Endothelial cell (in vitro differentiated cells): ENCODE measurements at regions not wholly inside any gene's neighbourhood (a gene's known extent, or its start where the extent isn't known, plus 50 kb on each side); places are given as distances from the start of the nearest gene placed in this dataset.

ENCODE experiments used
- DNase-seq: peaks from one replicate; pipeline ENCODE4 v3.0.0; 2021; ENCODE audit warnings: low spot score
- H3K27ac Mint-ChIP-seq: one replicate; pipeline ENCODE4 v1.8.0; 2021; ENCODE audit warnings: mixed read lengths, inconsistent platforms; ENCODE audit not compliant: unreplicated experiment
- H3K27me3 Mint-ChIP-seq: one replicate; pipeline ENCODE4 v1.8.0; 2021; ENCODE audit warnings: mild to moderate bottlenecking, moderate library complexity, mixed read lengths, inconsistent platforms; ENCODE audit not compliant: unreplicated experiment
- H3K36me3 Mint-ChIP-seq: one replicate; pipeline ENCODE4 v1.8.0; 2021; ENCODE audit warnings: mild to moderate bottlenecking, low read depth, mixed read lengths, inconsistent platforms; ENCODE audit not compliant: unreplicated experiment
- H3K4me1 Mint-ChIP-seq: one replicate; pipeline ENCODE4 v1.8.0; 2021; ENCODE audit warnings: mild to moderate bottlenecking, mixed read lengths, inconsistent platforms; ENCODE audit not compliant: unreplicated experiment
- H3K4me3 Mint-ChIP-seq: one replicate; pipeline ENCODE4 v1.8.0; 2021; ENCODE audit warnings: mild to moderate bottlenecking, mixed read lengths, inconsistent platforms; ENCODE audit not compliant: unreplicated experiment
- H3K9me3 Mint-ChIP-seq: one replicate; pipeline ENCODE4 v1.8.0; 2021; ENCODE audit warnings: mixed read lengths, inconsistent platforms; ENCODE audit not compliant: unreplicated experiment
- CTCF ChIP-seq: fragments of 200-600 bp; sonication (generic); IDR thresholded peaks from one replicate; pipeline ENCODE4 v1.5.0; 2021; ENCODE audit warnings: antibody characterized with exemption; ENCODE audit not compliant: unreplicated experiment

GRCh38 chr18:29157057-29157780, 980.3 kb upstream of the CDH2 start:
- no peaks in the 10 kb centered on the region for H3K9me3 Mint-ChIP-seq
- no peak overlapping the region for H3K4me3 Mint-ChIP-seq
- H3K4me1 Mint-ChIP-seq, result peaks cover 6% of the 10 kb centered on the region
- DNase-seq, result no peak
- no peak for TF ChIP-seq CTCF
- peaks cover 5% of the 10 kb centered on the region for H3K27me3 Mint-ChIP-seq
- no peak overlapping the region for H3K27ac Mint-ChIP-seq
- no peaks in the 10 kb centered on the region for H3K36me3 Mint-ChIP-seq

GRCh38 chr18:29156531-29156930, 979.6 kb upstream of the CDH2 start:
- no peak for DNase-seq
- no peaks in the 10 kb centered on the region for H3K9me3 Mint-ChIP-seq
- no peak overlapping the region for H3K27ac Mint-ChIP-seq
- no peak for TF ChIP-seq CTCF
- H3K27me3 Mint-ChIP-seq, result peaks cover 5% of the 10 kb centered on the region
- no peak overlapping the region for H3K4me3 Mint-ChIP-seq
- peaks cover 6% of the 10 kb centered on the region for H3K4me1 Mint-ChIP-seq
- H3K36me3 Mint-ChIP-seq, result no peaks in the 10 kb centered on the region

GRCh38 chr18:29154758-29155725, 978.1 kb upstream of the CDH2 start:
- H3K9me3 Mint-ChIP-seq, result no peaks in the 10 kb centered on the region
- no peaks in the 10 kb centered on the region for H3K36me3 Mint-ChIP-seq
- no peak overlapping the region for H3K4me3 Mint-ChIP-seq
- no peak overlapping the region for H3K27ac Mint-ChIP-seq
- DNase-seq, result no peak
- H3K4me1 Mint-ChIP-seq, result peaks cover 6% of the 10 kb centered on the region
- TF ChIP-seq CTCF, result no peak
- H3K27me3 Mint-ChIP-seq, result peaks cover 5% of the 10 kb centered on the region

GRCh38 chr18:29154196-29154757, 977.3 kb upstream of the CDH2 start:
- no peak for DNase-seq
- H3K27me3 Mint-ChIP-seq, result peaks cover 5% of the 10 kb centered on the region
- H3K36me3 Mint-ChIP-seq, result no peaks in the 10 kb centered on the region
- no peak for TF ChIP-seq CTCF
- no peaks in the 10 kb centered on the region for H3K9me3 Mint-ChIP-seq
- no peak overlapping the region for H3K27ac Mint-ChIP-seq
- peaks cover 6% of the 10 kb centered on the region for H3K4me1 Mint-ChIP-seq
- H3K4me3 Mint-ChIP-seq, result no peak overlapping the region
